SU-DHL-6 (cell line): ENCODE measurements at regions not wholly inside any gene's neighbourhood (a gene's known extent, or its start where the extent isn't known, plus 50 kb on each side); places are given as distances from the start of the nearest gene placed in this dataset.

Experiments
- H2AFZ ChIP-seq: fragments of 200-600 bp; sonication (generic); 2 replicates; pipeline ENCODE4 v1.6.1; 2014; ENCODE audit warnings: low read depth, mild to moderate bottlenecking, moderate library complexity, mixed read lengths, antibody characterized with exemption, low read length; ENCODE audit not compliant: severe bottlenecking
- H3F3A ChIP-seq: fragments of 200-600 bp; shearing (Covaris generic); 2 replicates; pipeline ENCODE4 v1.6.0; 2016; ENCODE audit warnings: antibody characterized with exemption, mild to moderate bottlenecking; ENCODE audit not compliant: insufficient read depth
- H3K27ac ChIP-seq: fragments of 200-600 bp; sonication (generic); 2 replicates; pipeline ENCODE4 v1.5.1; 2016; ENCODE audit warnings: low read depth, mild to moderate bottlenecking, low read length, moderate library complexity, mixed read lengths
- H3K27me3 ChIP-seq: fragments of 200-600 bp; sonication (generic), shearing (Covaris generic); 2 replicates; pipeline ENCODE4 v1.6.0; 2014; ENCODE audit warnings: mild to moderate bottlenecking, low read length
- H3K36me3 ChIP-seq: fragments of 200-600 bp; sonication (generic); 2 replicates; pipeline ENCODE4 v1.6.1; 2014; ENCODE audit warnings: mild to moderate bottlenecking, low read length, mixed read lengths
- H3K4me2 ChIP-seq: fragments of 300-600, 200-600 bp; shearing (Covaris generic), sonication (generic); 2 replicates; pipeline ENCODE4 v1.6.0; 2014; ENCODE audit warnings: low read length, low read depth, mild to moderate bottlenecking; ENCODE audit not compliant: poor library complexity, severe bottlenecking
- H3K4me3 ChIP-seq: fragments of 200-600 bp; sonication (generic); 2 replicates; pipeline ENCODE4 v1.5.1; 2014; ENCODE audit warnings: antibody characterized with exemption, low read length, mild to moderate bottlenecking, mixed read lengths; ENCODE audit not compliant: insufficient read depth, poor library complexity, severe bottlenecking
- H3K79me2 ChIP-seq: fragments of 200-600 bp; sonication (generic); 2 replicates; pipeline ENCODE4 v1.6.1; 2014; ENCODE audit warnings: mild to moderate bottlenecking, low read length, moderate library complexity; ENCODE audit not compliant: insufficient read depth
- H3K9ac ChIP-seq: fragments of 200-600 bp; sonication (generic); 2 replicates; pipeline ENCODE4 v1.7.0; 2014; ENCODE audit warnings: mild to moderate bottlenecking, low read length
- H3K9me2 ChIP-seq: fragments of 200-600 bp; sonication (generic); replicated peaks from 2 replicates; pipeline ENCODE4 v1.6.1; 2014; ENCODE audit warnings: low read length; ENCODE audit not compliant: insufficient read depth
- H3K9me3 ChIP-seq: fragments of 200-600 bp; sonication (generic); 2 replicates; pipeline ENCODE4 v1.6.1; 2014; ENCODE audit warnings: low read length, mixed read lengths; ENCODE audit not compliant: insufficient read depth
- H4K20me1 ChIP-seq: fragments of 200-600 bp; sonication (generic); 2 replicates; pipeline ENCODE4 v1.6.1; 2014; ENCODE audit warnings: low read depth, mild to moderate bottlenecking, antibody characterized with exemption, low read length, moderate library complexity, mixed read lengths
- EZH2phosphoT487 ChIP-seq: fragments of 200-600 bp; sonication (generic), shearing (Covaris generic); conservative IDR thresholded peaks from 2 replicates; pipeline ENCODE4 v1.6.1; 2018; ENCODE audit warnings: mild to moderate bottlenecking, antibody characterized with exemption, low read length, moderate library complexity, mixed read lengths
- TF ChIP-seq, protein P1 (sequence below): fragments of 200-600 bp; sonication (generic); IDR thresholded peaks from one replicate; pipeline ENCODE4 v1.5.1; 2017; ENCODE audit warnings: antibody characterized with exemption, mild to moderate bottlenecking, low read length, moderate library complexity; ENCODE audit not compliant: insufficient read depth, poor library complexity, severe bottlenecking

DNA sequence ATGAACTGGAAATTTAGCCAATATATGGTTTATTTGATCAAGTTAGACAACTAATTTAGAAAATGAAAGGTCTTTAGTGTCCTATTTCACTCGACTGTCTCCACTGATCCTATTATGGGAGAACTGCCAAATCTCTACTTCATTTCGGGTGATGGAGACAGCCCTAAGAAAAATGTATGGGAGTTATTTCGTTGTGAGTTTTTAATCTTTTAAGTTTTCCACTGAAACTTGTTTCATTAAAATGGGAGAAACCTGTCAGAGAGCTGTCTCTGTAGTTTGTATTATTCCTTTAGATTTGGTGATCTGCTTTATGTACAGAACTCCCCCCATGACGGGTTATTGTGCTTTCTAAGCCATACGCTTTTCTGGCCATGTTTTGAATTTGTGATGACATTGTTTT is 899.7 kb downstream of the ADGRL2 start:
- no peaks in the 10 kb centered on the region for H3K9me3 ChIP-seq
- H3K4me3 ChIP-seq = no peak overlapping the region

DNA sequence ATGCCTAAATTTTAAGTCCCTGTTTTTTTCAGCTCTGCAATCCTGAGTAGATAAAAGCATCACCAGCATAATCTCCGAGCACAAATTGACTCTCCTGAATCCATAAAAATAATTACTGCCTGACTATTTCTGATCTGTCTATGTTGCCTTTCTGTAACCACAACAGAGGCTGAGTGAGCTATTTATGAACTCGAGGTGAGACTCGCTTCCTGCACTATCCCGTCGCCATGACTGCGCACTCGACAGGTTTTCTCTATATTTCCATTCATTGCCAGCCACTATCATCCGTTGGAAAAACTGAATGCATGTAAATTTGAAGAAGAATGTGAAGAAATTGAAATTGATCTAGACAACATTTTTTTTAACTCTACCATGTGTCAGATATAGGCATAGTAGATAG is 897.2 kb downstream of the ADGRL2 start:
- H4K20me1 ChIP-seq = no peaks in the 10 kb centered on the region
- no peaks in the 10 kb centered on the region for H3K79me2 ChIP-seq
- H3K9ac ChIP-seq = no peak overlapping the region
- no peaks in the 10 kb centered on the region for H3F3A ChIP-seq
- H3K4me2 ChIP-seq = no peak overlapping the region
- TF ChIP-seq, protein P1, sequence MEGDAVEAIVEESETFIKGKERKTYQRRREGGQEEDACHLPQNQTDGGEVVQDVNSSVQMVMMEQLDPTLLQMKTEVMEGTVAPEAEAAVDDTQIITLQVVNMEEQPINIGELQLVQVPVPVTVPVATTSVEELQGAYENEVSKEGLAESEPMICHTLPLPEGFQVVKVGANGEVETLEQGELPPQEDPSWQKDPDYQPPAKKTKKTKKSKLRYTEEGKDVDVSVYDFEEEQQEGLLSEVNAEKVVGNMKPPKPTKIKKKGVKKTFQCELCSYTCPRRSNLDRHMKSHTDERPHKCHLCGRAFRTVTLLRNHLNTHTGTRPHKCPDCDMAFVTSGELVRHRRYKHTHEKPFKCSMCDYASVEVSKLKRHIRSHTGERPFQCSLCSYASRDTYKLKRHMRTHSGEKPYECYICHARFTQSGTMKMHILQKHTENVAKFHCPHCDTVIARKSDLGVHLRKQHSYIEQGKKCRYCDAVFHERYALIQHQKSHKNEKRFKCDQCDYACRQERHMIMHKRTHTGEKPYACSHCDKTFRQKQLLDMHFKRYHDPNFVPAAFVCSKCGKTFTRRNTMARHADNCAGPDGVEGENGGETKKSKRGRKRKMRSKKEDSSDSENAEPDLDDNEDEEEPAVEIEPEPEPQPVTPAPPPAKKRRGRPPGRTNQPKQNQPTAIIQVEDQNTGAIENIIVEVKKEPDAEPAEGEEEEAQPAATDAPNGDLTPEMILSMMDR = no peak
- no peak for TF ChIP-seq EZH2phosphoT487
- H3K36me3 ChIP-seq = no peaks in the 10 kb centered on the region
- no peaks in the 10 kb centered on the region for H3K9me3 ChIP-seq
- no peaks in the 10 kb centered on the region for H3K27me3 ChIP-seq
- H3K27ac ChIP-seq = no peak overlapping the region
- H2AFZ ChIP-seq = no peak overlapping the region
- no peaks in the 10 kb centered on the region for H3K9me2 ChIP-seq
- no peak overlapping the region for H3K4me3 ChIP-seq

More for the DNA sequence above, 899.7 kb downstream of the ADGRL2 start:
- Histone ChIP-seq H3K27me3 (no peaks in the 10 kb centered on the region), H2AFZ (no peak overlapping the region), H4K20me1 (no peaks in the 10 kb centered on the region), H3K27ac (no peak overlapping the region), H3K36me3 (no peaks in the 10 kb centered on the region), H3K9ac (no peak overlapping the region), H3K9me2 (no peaks in the 10 kb centered on the region), H3F3A (no peaks in the 10 kb centered on the region), H3K4me2 (no peak overlapping the region), H3K79me2 (no peaks in the 10 kb centered on the region)
- TF ChIP-seq, protein P1 = no peak
- TF ChIP-seq EZH2phosphoT487 = no peak

DNA sequence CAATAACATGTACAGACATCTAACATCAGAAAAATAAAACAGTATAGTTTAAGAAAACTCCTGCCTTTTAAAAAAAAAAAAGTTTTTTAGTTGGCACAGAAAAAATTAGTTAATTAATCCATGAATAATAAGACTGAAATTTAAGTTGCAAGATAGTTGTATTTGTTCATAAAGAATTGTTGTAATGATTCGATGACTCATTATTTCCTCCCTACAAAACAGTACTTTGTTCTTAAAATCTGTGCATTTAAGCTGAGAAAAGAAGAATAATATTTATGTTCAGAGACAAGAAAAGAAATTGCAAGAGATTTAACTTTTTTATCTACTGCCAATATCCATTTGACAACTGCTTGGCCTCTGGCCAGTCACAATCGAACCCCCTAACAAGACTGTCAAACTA is 894.7 kb downstream of the ADGRL2 start:
- Histone ChIP-seq H3K4me3 (no peak overlapping the region), H3K9ac (no peak overlapping the region), H3K36me3 (no peaks in the 10 kb centered on the region), H3K79me2 (no peaks in the 10 kb centered on the region), H3K9me2 (no peaks in the 10 kb centered on the region), H3K4me2 (no peak overlapping the region), H3K9me3 (no peaks in the 10 kb centered on the region), H3K27ac (no peak overlapping the region), H2AFZ (peak overlapping the region; percentile 68), H4K20me1 (no peaks in the 10 kb centered on the region), H3F3A (no peaks in the 10 kb centered on the region), H3K27me3 (no peaks in the 10 kb centered on the region)
- TF ChIP-seq, protein P1 = no peak

DNA sequence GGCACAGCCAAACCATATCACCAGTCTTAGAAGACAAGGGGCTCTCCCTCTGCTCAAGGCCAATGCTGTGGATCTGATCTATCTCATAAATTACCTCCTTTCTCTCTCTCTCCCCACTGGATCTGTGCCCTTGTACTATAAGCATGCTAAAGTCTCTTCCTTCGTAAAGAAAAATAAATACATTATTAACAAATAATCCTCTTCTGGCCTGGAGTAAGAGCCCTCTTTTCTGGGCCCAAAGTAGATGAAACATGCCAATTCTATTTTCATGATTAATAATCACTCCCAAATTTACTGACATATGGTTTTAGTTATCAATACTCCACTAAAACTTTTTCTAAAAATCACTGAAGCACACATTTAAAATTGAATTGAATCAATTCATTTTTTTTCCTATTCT is 889.7 kb downstream of the ADGRL2 start:
- no peaks in the 10 kb centered on the region for H4K20me1 ChIP-seq
- H3K27ac ChIP-seq = no peak overlapping the region
- no peak overlapping the region for H3K9ac ChIP-seq
- no peaks in the 10 kb centered on the region for H3K9me2 ChIP-seq
- no peak overlapping the region for H3K4me3 ChIP-seq
- H3K4me2 ChIP-seq = no peak overlapping the region
- H3K36me3 ChIP-seq = no peaks in the 10 kb centered on the region
- H2AFZ ChIP-seq = no peak overlapping the region
- TF ChIP-seq, protein P1 = no peak
- TF ChIP-seq EZH2phosphoT487 = no peak
- no peaks in the 10 kb centered on the region for H3K27me3 ChIP-seq
- no peaks in the 10 kb centered on the region for H3K79me2 ChIP-seq
- peaks cover 21% of the 10 kb centered on the region for H3K9me3 ChIP-seq
- no peaks in the 10 kb centered on the region for H3F3A ChIP-seq
